ENCODE measurements at regions not wholly inside any gene's neighbourhood (a gene's known extent, or its start where the extent isn't known, plus 50 kb on each side); places are given as distances from the start of the nearest gene placed in this dataset.
"Not testable (repeated sequence)": the region's sequence is repeated elsewhere in the genome, so short reads cannot be mapped to it uniquely, and the experiment has no call there.

GRCh38 chr3:87946007-87946406, 112.8 kb downstream of the CGGBP1 start:
- TF ChIP-seq, protein P1, sequence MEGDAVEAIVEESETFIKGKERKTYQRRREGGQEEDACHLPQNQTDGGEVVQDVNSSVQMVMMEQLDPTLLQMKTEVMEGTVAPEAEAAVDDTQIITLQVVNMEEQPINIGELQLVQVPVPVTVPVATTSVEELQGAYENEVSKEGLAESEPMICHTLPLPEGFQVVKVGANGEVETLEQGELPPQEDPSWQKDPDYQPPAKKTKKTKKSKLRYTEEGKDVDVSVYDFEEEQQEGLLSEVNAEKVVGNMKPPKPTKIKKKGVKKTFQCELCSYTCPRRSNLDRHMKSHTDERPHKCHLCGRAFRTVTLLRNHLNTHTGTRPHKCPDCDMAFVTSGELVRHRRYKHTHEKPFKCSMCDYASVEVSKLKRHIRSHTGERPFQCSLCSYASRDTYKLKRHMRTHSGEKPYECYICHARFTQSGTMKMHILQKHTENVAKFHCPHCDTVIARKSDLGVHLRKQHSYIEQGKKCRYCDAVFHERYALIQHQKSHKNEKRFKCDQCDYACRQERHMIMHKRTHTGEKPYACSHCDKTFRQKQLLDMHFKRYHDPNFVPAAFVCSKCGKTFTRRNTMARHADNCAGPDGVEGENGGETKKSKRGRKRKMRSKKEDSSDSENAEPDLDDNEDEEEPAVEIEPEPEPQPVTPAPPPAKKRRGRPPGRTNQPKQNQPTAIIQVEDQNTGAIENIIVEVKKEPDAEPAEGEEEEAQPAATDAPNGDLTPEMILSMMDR (IDR thresholded peaks at IDR 0.05; ENCODE audit: extremely low read depth in 1 of 2, insufficient read depth in 1 of 2, low read depth in 1 of 2, low read length in 2 of 2): not testable (repeated sequence)
- not testable (repeated sequence) for TF ChIP-seq POLR2A (IDR thresholded peaks at IDR 0.05; ENCODE audit: low read depth, low read length); FOS (IDR thresholded peaks at IDR 0.05; ENCODE audit: borderline replicate concordance, insufficient read depth, low read length); POLR2AphosphoS5 (IDR thresholded peaks at IDR 0.05; ENCODE audit: insufficient read depth, low read depth, low read length); GATA2 (IDR thresholded peaks at IDR 0.05; ENCODE audit: insufficient read depth, insufficient read length, low read depth, low read length); EZH2 (IDR thresholded peaks at IDR 0.05; ENCODE audit: borderline replicate concordance, low read depth, low read length, severe bottlenecking)
